Upper lobe of right lung (tissue), 1 donor: ENCODE measurements at regions not wholly inside any gene's neighbourhood (a gene's known extent, or its start where the extent isn't known, plus 50 kb on each side); places are given as distances from the start of the nearest gene placed in this dataset.

Experiments used
- ATAC-seq: fragments of 200-7000 bp; cut with Tn5 transposase; one replicate; pipeline ENCODE4 v1.9.1; 2020; ENCODE audit warnings: mild to moderate bottlenecking, moderate library complexity
- DNase-seq: peaks from one replicate; pipeline ENCODE4 v3.0.0-alpha.2; 2020
- H3K27ac ChIP-seq: fragments of 200-600 bp; one replicate; pipeline ENCODE4 v1.8.0; 2022
- H3K27me3 ChIP-seq: fragments of 200-600 bp; one replicate; pipeline ENCODE4 v1.8.0; 2022; ENCODE audit warnings: mild to moderate bottlenecking
- H3K36me3 ChIP-seq: fragments of 200-600 bp; one replicate; pipeline ENCODE4 v1.8.0; 2022
- H3K4me1 ChIP-seq: fragments of 200-600 bp; one replicate; pipeline ENCODE4 v1.8.0; 2022
- H3K4me3 ChIP-seq: fragments of 200-600 bp; one replicate; pipeline ENCODE4 v1.8.0; 2022; ENCODE audit warnings: mild to moderate bottlenecking
- H3K9me3 ChIP-seq: fragments of 200-600 bp; one replicate; pipeline ENCODE4 v1.8.0; 2022
- intact Hi-C: fragments of 100-400 bp; cut with DNase I; formaldehyde crosslinking; loops from one replicate; pipeline ENCODE4 v1.11.0; 2022
- TF ChIP-seq, protein P1 (sequence below): fragments of 200-600 bp; IDR thresholded peaks from one replicate; pipeline ENCODE4 v1.8.0; 2022; ENCODE audit warnings: antibody characterized with exemption
- donor health status: DM: no; HTN: yes; CAD: no; lungs with severe emphysema.

GRCh38 chr13:74883834-74884233 is 598.1 kb downstream of the TBC1D4 start:
- Histone ChIP-seq H3K36me3 (no peaks in the 10 kb centered on the region), H3K4me1 (no peaks in the 10 kb centered on the region), H3K27me3 (no peaks in the 10 kb centered on the region), H3K4me3 (no peak overlapping the region), H3K9me3 (no peaks in the 10 kb centered on the region), H3K27ac (no peak overlapping the region)
- DNase-seq (no peak), ATAC-seq (no peak)
- intact Hi-C loops: no loop called here
- TF ChIP-seq, protein P1, sequence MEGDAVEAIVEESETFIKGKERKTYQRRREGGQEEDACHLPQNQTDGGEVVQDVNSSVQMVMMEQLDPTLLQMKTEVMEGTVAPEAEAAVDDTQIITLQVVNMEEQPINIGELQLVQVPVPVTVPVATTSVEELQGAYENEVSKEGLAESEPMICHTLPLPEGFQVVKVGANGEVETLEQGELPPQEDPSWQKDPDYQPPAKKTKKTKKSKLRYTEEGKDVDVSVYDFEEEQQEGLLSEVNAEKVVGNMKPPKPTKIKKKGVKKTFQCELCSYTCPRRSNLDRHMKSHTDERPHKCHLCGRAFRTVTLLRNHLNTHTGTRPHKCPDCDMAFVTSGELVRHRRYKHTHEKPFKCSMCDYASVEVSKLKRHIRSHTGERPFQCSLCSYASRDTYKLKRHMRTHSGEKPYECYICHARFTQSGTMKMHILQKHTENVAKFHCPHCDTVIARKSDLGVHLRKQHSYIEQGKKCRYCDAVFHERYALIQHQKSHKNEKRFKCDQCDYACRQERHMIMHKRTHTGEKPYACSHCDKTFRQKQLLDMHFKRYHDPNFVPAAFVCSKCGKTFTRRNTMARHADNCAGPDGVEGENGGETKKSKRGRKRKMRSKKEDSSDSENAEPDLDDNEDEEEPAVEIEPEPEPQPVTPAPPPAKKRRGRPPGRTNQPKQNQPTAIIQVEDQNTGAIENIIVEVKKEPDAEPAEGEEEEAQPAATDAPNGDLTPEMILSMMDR: no peak

- no peak overlapping the region for H3K4me3 ChIP-seq
- no peaks in the 10 kb centered on the region for H3K9me3 ChIP-seq
- DNase-seq (no peak), ATAC-seq (no peak)
- no peaks in the 10 kb centered on the region for H3K4me1 ChIP-seq
- no peak overlapping the region for H3K27ac ChIP-seq
- no peaks in the 10 kb centered on the region for H3K36me3 ChIP-seq
- intact Hi-C loops: no loop called here
- TF ChIP-seq, protein P1: no peak
- H3K27me3 ChIP-seq: no peaks in the 10 kb centered on the region
Measured at GRCh38 chr13:74871369-74872070, 610.4 kb downstream of the TBC1D4 start.

GRCh38 chr13:74870865-74871264 is 611.1 kb downstream of the TBC1D4 start:
- TF ChIP-seq, protein P1: no peak
- ATAC-seq (no peak), DNase-seq (no peak)
- no peaks in the 10 kb centered on the region for H3K36me3 ChIP-seq
- H3K4me1 ChIP-seq: no peaks in the 10 kb centered on the region
- no peak overlapping the region for H3K4me3 ChIP-seq
- H3K27ac ChIP-seq: no peak overlapping the region
- H3K9me3 ChIP-seq: no peaks in the 10 kb centered on the region
- intact Hi-C loops: no loop called here
- no peaks in the 10 kb centered on the region for H3K27me3 ChIP-seq

GRCh38 chr13:74869846-74870245 is 612.1 kb downstream of the TBC1D4 start:
- no peak for DNase-seq

DNA sequence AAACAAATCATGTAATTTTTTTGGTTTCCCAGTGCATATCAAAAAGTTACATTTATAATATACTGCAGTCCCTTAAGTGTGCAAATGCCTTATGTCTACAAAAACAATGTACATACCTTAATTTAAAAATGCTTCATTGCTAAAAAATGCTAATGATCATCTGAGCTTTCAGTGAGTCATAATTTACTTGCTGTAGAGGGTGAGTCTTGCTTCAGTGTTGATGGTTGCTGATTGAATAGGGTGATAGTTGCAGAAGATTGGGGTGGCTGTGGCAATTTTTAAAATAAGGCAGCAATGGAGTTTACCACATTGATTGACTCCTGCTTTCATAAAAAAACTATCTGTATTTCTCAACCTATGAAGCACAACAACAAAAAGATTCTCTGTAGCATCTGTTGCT is 613.9 kb downstream of the TBC1D4 start:
- Histone ChIP-seq H3K36me3 (no peaks in the 10 kb centered on the region), H3K9me3 (no peaks in the 10 kb centered on the region), H3K4me3 (no peak overlapping the region), H3K4me1 (no peaks in the 10 kb centered on the region), H3K27ac (no peak overlapping the region), H3K27me3 (no peaks in the 10 kb centered on the region)
- TF ChIP-seq, protein P1: no peak
- DNase-seq (no peak), ATAC-seq (no peak)
- intact Hi-C loops: no loop called here

More at GRCh38 chr13:74869846-74870245, 612.1 kb downstream of the TBC1D4 start:
- Histone ChIP-seq H3K4me1 (no peaks in the 10 kb centered on the region), H3K36me3 (no peaks in the 10 kb centered on the region), H3K4me3 (no peak overlapping the region), H3K27ac (no peak overlapping the region), H3K27me3 (no peaks in the 10 kb centered on the region), H3K9me3 (no peaks in the 10 kb centered on the region)
- TF ChIP-seq, protein P1: no peak
- no peak for ATAC-seq
- intact Hi-C loops: no loop called here

- no peaks in the 10 kb centered on the region for H3K27me3 ChIP-seq
- no peaks in the 10 kb centered on the region for H3K36me3 ChIP-seq
- TF ChIP-seq, protein P1: no peak
- ATAC-seq: no peak
- intact Hi-C loops: no loop called here
- DNase-seq: no peak
- H3K4me1 ChIP-seq: no peaks in the 10 kb centered on the region
- no peak overlapping the region for H3K4me3 ChIP-seq
- H3K27ac ChIP-seq: no peak overlapping the region
- H3K9me3 ChIP-seq: no peaks in the 10 kb centered on the region
Measured at GRCh38 chr13:74867460-74867859, 614.5 kb downstream of the TBC1D4 start.
